Stomach (tissue), 4 donors: ENCODE measurements at regions not wholly inside any gene's neighbourhood (a gene's known extent, or its start where the extent isn't known, plus 50 kb on each side); places are given as distances from the start of the nearest gene placed in this dataset.

Experiments used
- CTCF ChIP-seq, 7 experiments: fragments of 450-650 bp in 4 of 7; fragments of 200-600 bp in 3 of 7; sonication (generic) in 3 of 7; IDR thresholded peaks; one replicate each; pipeline ENCODE4 v1.5.1; 2016 to 2019; ENCODE audit warnings: antibody characterized with exemption in 7 of 7, control low read depth in 2 of 7, mild to moderate bottlenecking in 1 of 7
- POLR2A ChIP-seq, 4 donors: fragments of 450-650 bp; IDR thresholded peaks; one replicate each; pipeline ENCODE4 v1.6.1; 2016; ENCODE audit warnings: antibody characterized with exemption in 4 of 4, control low read depth in 2 of 4, mild to moderate bottlenecking in 1 of 4, moderate library complexity in 1 of 4
- POLR2AphosphoS5 ChIP-seq, 3 donors: sonication (generic); formaldehyde crosslinking; IDR thresholded peaks; one replicate each; pipeline ENCODE4 v1.6.1; 2016; ENCODE audit warnings: antibody characterized with exemption in 3 of 3

GRCh38 chr7:46494028-46494427, 573.0 kb upstream of the IGFBP3 start:
- TF ChIP-seq POLR2A (IDR thresholded peaks at IDR 0.05) = no peak
- TF ChIP-seq CTCF (IDR thresholded peaks at IDR 0.05) = no peak
- no peak for TF ChIP-seq POLR2AphosphoS5 (IDR thresholded peaks at IDR 0.05)
